ENCODE measurements at regions not wholly inside any gene's neighbourhood (a gene's known extent, or its start where the extent isn't known, plus 50 kb on each side); places are given as distances from the start of the nearest gene placed in this dataset.

- Histone ChIP-seq H4K20me1 (ENCODE audit: insufficient read depth, low read length) (no peaks in the 10 kb centered on the region), H3K27me3 (ENCODE audit: low read depth, low read length) (no peaks in the 10 kb centered on the region), H3K9ac (ENCODE audit: low read length) (no peak overlapping the region), H3K4me1 (ENCODE audit: low read length) (no peaks in the 10 kb centered on the region), H3K4me3 (ENCODE audit: low read length) (no peak overlapping the region), H2AFZ (ENCODE audit: low read depth, low read length) (no peak overlapping the region), H3K36me3 (replicated peaks; ENCODE audit: low read depth, low read length) (no peaks in the 10 kb centered on the region), H3K79me2 (ENCODE audit: low read length) (no peaks in the 10 kb centered on the region), H3K9me3 (ENCODE audit: insufficient read depth, low read length) (no peaks in the 10 kb centered on the region), H3K4me2 (ENCODE audit: low read length) (no peak overlapping the region), H3K27ac (ENCODE audit: low read length) (no peak overlapping the region)
- TF ChIP-seq CTCF (IDR thresholded peaks at IDR 0.05; ENCODE audit: low read depth, low read length) (no peak), EZH2phosphoT487 (IDR thresholded peaks at IDR 0.05; ENCODE audit: low read depth) (no peak)
Observed at GRCh38 chr13:67806796-67807195, 576.7 kb upstream of the PCDH9 start.

- no peak for TF ChIP-seq CTCF (IDR thresholded peaks at IDR 0.05; ENCODE audit: low read depth, low read length)
- no peak for TF ChIP-seq EZH2phosphoT487 (IDR thresholded peaks at IDR 0.05; ENCODE audit: low read depth)
- Histone ChIP-seq H3K9ac (ENCODE audit: low read length) (no peak overlapping the region), H3K4me2 (ENCODE audit: low read length) (no peak overlapping the region), H3K4me3 (ENCODE audit: low read length) (no peak overlapping the region), H3K36me3 (replicated peaks; ENCODE audit: low read depth, low read length) (no peaks in the 10 kb centered on the region), H3K79me2 (ENCODE audit: low read length) (no peaks in the 10 kb centered on the region), H3K4me1 (ENCODE audit: low read length) (no peaks in the 10 kb centered on the region), H3K27ac (ENCODE audit: low read length) (no peak overlapping the region), H3K27me3 (ENCODE audit: low read depth, low read length) (no peaks in the 10 kb centered on the region), H4K20me1 (ENCODE audit: insufficient read depth, low read length) (no peaks in the 10 kb centered on the region), H3K9me3 (ENCODE audit: insufficient read depth, low read length) (no peaks in the 10 kb centered on the region), H2AFZ (ENCODE audit: low read depth, low read length) (no peak overlapping the region)
Observed at GRCh38 chr13:67803118-67803517, 573.0 kb upstream of the PCDH9 start.

GRCh38 chr13:67792151-67792676, 562.1 kb upstream of the PCDH9 start:
- no peak for TF ChIP-seq CTCF (IDR thresholded peaks at IDR 0.05; ENCODE audit: low read depth, low read length)
- no peaks in the 10 kb centered on the region for H3K79me2 ChIP-seq (ENCODE audit: low read length)
- no peaks in the 10 kb centered on the region for H3K9me3 ChIP-seq (ENCODE audit: insufficient read depth, low read length)
- H3K27ac ChIP-seq (ENCODE audit: low read length), result no peak overlapping the region
- no peaks in the 10 kb centered on the region for H3K36me3 ChIP-seq (replicated peaks; ENCODE audit: low read depth, low read length)
- H4K20me1 ChIP-seq (ENCODE audit: insufficient read depth, low read length), result no peaks in the 10 kb centered on the region
- H3K4me1 ChIP-seq (ENCODE audit: low read length), result no peaks in the 10 kb centered on the region
- H2AFZ ChIP-seq (ENCODE audit: low read depth, low read length), result no peak overlapping the region
- H3K4me2 ChIP-seq (ENCODE audit: low read length), result no peak overlapping the region
- no peak overlapping the region for H3K4me3 ChIP-seq (ENCODE audit: low read length)
- H3K9ac ChIP-seq (ENCODE audit: low read length), result no peak overlapping the region
- H3K27me3 ChIP-seq (ENCODE audit: low read depth, low read length), result no peaks in the 10 kb centered on the region

GRCh38 chr13:67791047-67791446, 560.9 kb upstream of the PCDH9 start:
- no peak overlapping the region for H2AFZ ChIP-seq (ENCODE audit: low read depth, low read length)

More at GRCh38 chr13:67791047-67791446, 560.9 kb upstream of the PCDH9 start:
- Histone ChIP-seq H3K9ac (ENCODE audit: low read length) (no peak overlapping the region), H4K20me1 (ENCODE audit: insufficient read depth, low read length) (no peaks in the 10 kb centered on the region), H3K36me3 (replicated peaks; ENCODE audit: low read depth, low read length) (no peaks in the 10 kb centered on the region), H3K4me2 (ENCODE audit: low read length) (no peak overlapping the region), H3K4me3 (ENCODE audit: low read length) (no peak overlapping the region), H3K27ac (ENCODE audit: low read length) (no peak overlapping the region), H3K79me2 (ENCODE audit: low read length) (no peaks in the 10 kb centered on the region), H3K4me1 (ENCODE audit: low read length) (no peaks in the 10 kb centered on the region), H3K9me3 (ENCODE audit: insufficient read depth, low read length) (no peaks in the 10 kb centered on the region), H3K27me3 (ENCODE audit: low read depth, low read length) (no peaks in the 10 kb centered on the region)
- no peak for TF ChIP-seq EZH2phosphoT487 (IDR thresholded peaks at IDR 0.05; ENCODE audit: low read depth)
- no peak for TF ChIP-seq CTCF (IDR thresholded peaks at IDR 0.05; ENCODE audit: low read depth, low read length)
